Uterus (tissue), 3 donors: ENCODE measurements at regions not wholly inside any gene's neighbourhood (a gene's known extent, or its start where the extent isn't known, plus 50 kb on each side); places are given as distances from the start of the nearest gene placed in this dataset.

ENCODE experiments used
- DNase-seq, 2 donors: peaks; one replicate each; pipeline ENCODE4 v3.0.0-alpha.2; 2019 to 2020
- H3K27ac ChIP-seq, 2 donors: fragments of 200-600 bp; sonication (generic); 1 replicate in 1 of 2; 2 replicates in 1 of 2; pipeline ENCODE4 v1.5.1; 2016 to 2018
- H3K27me3 ChIP-seq, 2 donors: fragments of 200-600 bp; sonication (generic); one replicate each; pipeline ENCODE4 v1.5.1; 2018 to 2019; ENCODE audit warnings: control low read depth in 1 of 2
- H3K36me3 ChIP-seq, 2 donors: fragments of 200-600 bp; sonication (generic); one replicate each; pipeline ENCODE4 v1.5.1; 2019; ENCODE audit warnings: control low read depth in 1 of 2
- H3K4me1 ChIP-seq, 2 donors: fragments of 200-600 bp; sonication (generic); one replicate each; pipeline ENCODE4 v1.5.1; 2018 to 2019; ENCODE audit warnings: control low read depth in 1 of 2
- H3K4me3 ChIP-seq, 2 donors: fragments of 200-600 bp; sonication (generic); 1 replicate in 1 of 2; 2 replicates in 1 of 2; pipeline ENCODE4 v1.5.1; 2018 to 2019; ENCODE audit warnings: mild to moderate bottlenecking in 1 of 2
- H3K9me3 ChIP-seq, 2 donors: fragments of 200-600 bp; sonication (generic); one replicate each; pipeline ENCODE4 v1.5.1; 2019; ENCODE audit warnings: control low read depth in 1 of 2
- CTCF ChIP-seq, 4 experiments: fragments of 200-600 bp in 2 of 4; fragments of 450-650 bp in 2 of 4; sonication (generic) in 2 of 4; IDR thresholded peaks; one replicate each; pipeline ENCODE4 v1.5.1; 2016 to 2019; ENCODE audit warnings: antibody characterized with exemption in 4 of 4, mild to moderate bottlenecking in 2 of 4, moderate library complexity in 1 of 4
- POLR2A ChIP-seq, 2 donors: fragments of 450-650 bp; IDR thresholded peaks; one replicate each; pipeline ENCODE4 v1.6.1; 2016; ENCODE audit warnings: antibody characterized with exemption in 2 of 2, mild to moderate bottlenecking in 1 of 2, moderate library complexity in 1 of 2
- intact Hi-C: fragments of 100-400 bp; cut with DNase I; formaldehyde crosslinking; loops from one replicate; pipeline ENCODE4 v1.15.1; 2023; ENCODE audit warnings: low total_unique reads
- donor health status: DM: yes; HTN: yes; CAD: no.

DNA sequence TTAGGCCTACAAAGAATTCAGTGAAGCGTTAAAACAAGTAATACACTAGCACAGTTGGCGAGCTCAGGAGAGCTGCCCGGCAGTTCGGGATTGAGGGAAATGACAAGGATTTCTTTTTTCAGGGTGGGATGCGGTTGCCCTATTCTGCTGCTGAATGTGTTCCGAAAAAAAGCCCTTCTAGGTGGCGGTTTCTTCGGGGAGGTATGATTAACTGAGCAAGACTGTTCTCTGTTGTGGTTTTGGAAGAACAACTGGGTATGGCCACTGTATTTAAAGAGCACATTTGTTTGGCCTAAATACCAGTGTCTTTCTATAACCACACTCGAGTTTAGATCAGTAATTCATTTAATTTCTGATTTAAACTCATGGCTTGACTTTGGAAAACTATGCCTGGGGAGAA, 459.7 kb upstream of the FAT1 start:
- no peaks in the 10 kb centered on the region for H3K36me3 ChIP-seq
- DNase-seq: no peak
- no peaks in the 10 kb centered on the region for H3K4me1 ChIP-seq
- no peak overlapping the region for H3K4me3 ChIP-seq
- intact Hi-C loops: no loop called here
- no peak overlapping the region for H3K27ac ChIP-seq
- no peaks in the 10 kb centered on the region for H3K9me3 ChIP-seq
- no peak for TF ChIP-seq POLR2A (IDR thresholded peaks at IDR 0.05)
- no peak for TF ChIP-seq CTCF (IDR thresholded peaks at IDR 0.05)
- no peaks in the 10 kb centered on the region for H3K27me3 ChIP-seq

- no peaks in the 10 kb centered on the region for H3K4me1 ChIP-seq
- DNase-seq: no peak
- H3K27ac ChIP-seq: no peak overlapping the region
- H3K4me3 ChIP-seq: no peak overlapping the region
- TF ChIP-seq POLR2A (IDR thresholded peaks at IDR 0.05): no peak
- TF ChIP-seq CTCF (IDR thresholded peaks at IDR 0.05): no peak
- intact Hi-C loops: no loop called here
- H3K27me3 ChIP-seq: no peaks in the 10 kb centered on the region
- no peaks in the 10 kb centered on the region for H3K36me3 ChIP-seq
- H3K9me3 ChIP-seq: no peaks in the 10 kb centered on the region
Observed at GRCh38 chr4:187183826-187184225, 460.2 kb upstream of the FAT1 start.

DNA sequence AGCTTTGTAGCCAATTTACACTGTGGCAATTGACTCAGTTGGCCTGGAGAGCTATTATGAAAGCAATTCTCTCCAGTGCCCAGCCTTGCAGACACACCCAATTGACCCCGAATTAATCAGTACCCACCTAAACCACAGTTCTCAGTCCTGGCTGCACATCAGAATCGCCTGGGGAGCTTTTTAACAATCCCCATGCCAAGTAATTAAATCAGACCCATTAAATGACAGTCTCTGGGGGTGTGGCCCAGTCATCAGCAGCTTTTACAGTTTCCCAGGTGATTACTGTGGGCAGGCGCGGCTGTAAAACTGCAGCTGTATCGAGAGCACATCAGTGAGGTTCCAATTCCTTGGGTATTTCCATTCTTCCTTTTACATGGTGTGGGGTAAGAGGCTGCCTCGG, 460.9 kb upstream of the FAT1 start:
- H3K27me3 ChIP-seq: no peaks in the 10 kb centered on the region
- no peak overlapping the region for H3K4me3 ChIP-seq
- no peaks in the 10 kb centered on the region for H3K4me1 ChIP-seq
- TF ChIP-seq POLR2A (IDR thresholded peaks at IDR 0.05): no peak
- TF ChIP-seq CTCF (IDR thresholded peaks at IDR 0.05): no peak
- H3K27ac ChIP-seq: no peak overlapping the region
- no peaks in the 10 kb centered on the region for H3K9me3 ChIP-seq
- no peak for DNase-seq
- H3K36me3 ChIP-seq: no peaks in the 10 kb centered on the region
- intact Hi-C loops: no loop called here

GRCh38 chr4:187188118-187188517, 464.5 kb upstream of the FAT1 start:
- H3K4me3 ChIP-seq: no peak overlapping the region
- intact Hi-C loops: no loop called here
- H3K36me3 ChIP-seq: no peaks in the 10 kb centered on the region
- H3K27me3 ChIP-seq: no peaks in the 10 kb centered on the region
- H3K27ac ChIP-seq: no peak overlapping the region
- H3K9me3 ChIP-seq: no peaks in the 10 kb centered on the region
- TF ChIP-seq POLR2A (IDR thresholded peaks at IDR 0.05) (no peak), CTCF (IDR thresholded peaks at IDR 0.05) (no peak)
- no peak for DNase-seq
- H3K4me1 ChIP-seq: no peaks in the 10 kb centered on the region

GRCh38 chr4:187188741-187189140, 465.1 kb upstream of the FAT1 start:
- no peak for DNase-seq
- TF ChIP-seq CTCF (IDR thresholded peaks at IDR 0.05) (no peak), POLR2A (IDR thresholded peaks at IDR 0.05) (no peak)
- Histone ChIP-seq H3K36me3 (no peaks in the 10 kb centered on the region), H3K4me1 (no peaks in the 10 kb centered on the region), H3K27me3 (no peaks in the 10 kb centered on the region), H3K4me3 (no peak overlapping the region), H3K9me3 (no peaks in the 10 kb centered on the region), H3K27ac (no peak overlapping the region)
- intact Hi-C loops: no loop called here
